PFSK-1 (cell line): ENCODE measurements at regions not wholly inside any gene's neighbourhood (a gene's known extent, or its start where the extent isn't known, plus 50 kb on each side); places are given as distances from the start of the nearest gene placed in this dataset.

Experiments used
- REST ChIP-seq, 2 experiments: IDR thresholded peaks; 2 replicates each; pipeline versions ENCODE4 v1.6.1 to v1.8.0; 2011 to 2012; ENCODE audit warnings: low read depth in 2 of 2, low read length in 2 of 2, control low read depth in 1 of 2, inconsistent platforms in 1 of 2, mild to moderate bottlenecking in 1 of 2, moderate library complexity in 1 of 2; ENCODE audit not compliant: insufficient read depth in 1 of 2
- SIN3A ChIP-seq: IDR thresholded peaks from 2 replicates; pipeline ENCODE4 v1.6.1; 2012; ENCODE audit warnings: mild to moderate bottlenecking, low read length, moderate library complexity, borderline replicate concordance; ENCODE audit not compliant: insufficient read depth

DNA sequence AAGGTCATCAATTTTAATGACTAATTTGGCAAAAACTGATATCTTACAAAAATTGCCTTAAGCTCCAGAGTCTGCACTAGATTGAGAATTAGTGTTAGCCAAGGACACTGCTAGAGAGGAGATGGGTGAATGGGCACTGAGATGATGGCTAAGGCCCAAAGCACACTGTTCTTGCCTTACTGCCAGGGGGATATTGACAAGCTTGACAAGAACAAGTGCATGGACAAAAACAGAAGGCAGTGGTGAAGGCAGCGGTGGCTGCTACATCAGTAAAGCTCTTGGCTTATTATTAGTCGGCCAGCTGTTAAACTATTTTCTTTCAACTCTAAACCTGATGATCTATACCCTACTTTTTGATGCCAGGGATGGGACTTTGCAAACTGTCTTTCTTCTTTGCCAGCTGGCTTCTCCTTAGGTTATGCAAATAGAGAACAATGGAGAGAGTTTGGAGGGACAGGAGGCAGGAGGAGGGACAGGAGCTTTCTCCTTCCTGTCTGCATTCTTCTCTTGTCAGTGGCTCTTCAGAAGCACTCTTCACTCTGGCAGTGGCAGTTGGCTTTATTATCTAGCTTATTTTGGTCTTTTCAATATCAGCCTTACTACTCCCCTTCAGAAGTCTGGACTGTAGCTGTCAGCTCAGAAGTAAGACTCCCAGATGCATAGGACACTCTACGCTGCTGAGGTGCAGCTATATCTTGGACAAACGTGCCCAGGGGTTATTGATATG, 853.5 kb upstream of the TMPRSS15 start:
- TF ChIP-seq REST (IDR thresholded peaks at IDR 0.05; ENCODE audit: insufficient read depth in 1 of 2, low read depth in 2 of 2, low read length in 2 of 2), result no peak
- no peak for TF ChIP-seq SIN3A
